ENCODE measurements at regions not wholly inside any gene's neighbourhood (a gene's known extent, or its start where the extent isn't known, plus 50 kb on each side); places are given as distances from the start of the nearest gene placed in this dataset.

- no peak overlapping the region for H3K4me3 ChIP-seq (ENCODE audit: low read length)
- no peak for DNase-seq (ENCODE audit: low read depth)
- no peak for TF ChIP-seq CTCF (IDR thresholded peaks at IDR 0.05; ENCODE audit: insufficient read depth, low read depth, low read length, missing control alignments)
Observed at GRCh38 chr4:175282407-175282806, 364.2 kb downstream of the ADAM29 start.

- TF ChIP-seq CTCF (IDR thresholded peaks at IDR 0.05; ENCODE audit: insufficient read depth, low read depth, low read length, missing control alignments): no peak
- H3K4me3 ChIP-seq (ENCODE audit: low read length): no peak overlapping the region
Observed at GRCh38 chr4:175290401-175290800, 372.2 kb downstream of the ADAM29 start.

GRCh38 chr4:175297965-175298565, 379.9 kb downstream of the ADAM29 start:
- TF ChIP-seq CTCF (IDR thresholded peaks at IDR 0.05; ENCODE audit: insufficient read depth, low read depth, low read length, missing control alignments): no peak
- DNase-seq (ENCODE audit: low read depth): no peak
- no peak overlapping the region for H3K4me3 ChIP-seq (ENCODE audit: low read length)

More at GRCh38 chr4:175290401-175290800, 372.2 kb downstream of the ADAM29 start:
- DNase-seq (ENCODE audit: low read depth): no peak

- no peak for DNase-seq (ENCODE audit: low read depth)
- H3K4me3 ChIP-seq (ENCODE audit: low read length): no peak overlapping the region
- TF ChIP-seq CTCF (IDR thresholded peaks at IDR 0.05; ENCODE audit: insufficient read depth, low read depth, low read length, missing control alignments): no peak
Observed at GRCh38 chr4:175306436-175306835, 388.3 kb downstream of the ADAM29 start.

- DNase-seq (ENCODE audit: low read depth): no peak
- no peak overlapping the region for H3K4me3 ChIP-seq (ENCODE audit: low read length)
- no peak for TF ChIP-seq CTCF (IDR thresholded peaks at IDR 0.05; ENCODE audit: insufficient read depth, low read depth, low read length, missing control alignments)
Observed at GRCh38 chr4:175307326-175307725, 389.2 kb downstream of the ADAM29 start.

GRCh38 chr4:175308236-175308635, 390.1 kb downstream of the ADAM29 start:
- no peak for DNase-seq (ENCODE audit: low read depth)
- no peak overlapping the region for H3K4me3 ChIP-seq (ENCODE audit: low read length)
- TF ChIP-seq CTCF (IDR thresholded peaks at IDR 0.05; ENCODE audit: insufficient read depth, low read depth, low read length, missing control alignments): no peak

- no peak for TF ChIP-seq CTCF (IDR thresholded peaks at IDR 0.05; ENCODE audit: insufficient read depth, low read depth, low read length, missing control alignments)
- no peak overlapping the region for H3K4me3 ChIP-seq (ENCODE audit: low read length)
- DNase-seq (ENCODE audit: low read depth): peak; percentile 4
Observed at GRCh38 chr4:175309041-175309440, 390.9 kb downstream of the ADAM29 start.

Measured in epithelial cell of esophagus (primary cell).